Stimulated activated CD4-positive, alpha-beta T cell treated with anti-CD3 and anti-CD28 coated beads, Interleukin-1b, Interleukin-23, amount 100 ng/mL, for 1 hour (primary cell): ENCODE measurements at regions not wholly inside any gene's neighbourhood (a gene's known extent, or its start where the extent isn't known, plus 50 kb on each side); places are given as distances from the start of the nearest gene placed in this dataset.
"Not testable (repeated sequence)": the region's sequence is repeated elsewhere in the genome, so short reads cannot be mapped to it uniquely, and the experiment has no call there.

Experiments
- DNase-seq, 2 donors: peaks; one replicate each; pipeline ENCODE4 v3.0.0-alpha.2; 2020; ENCODE audit warnings: low read depth in 2 of 2

DNA sequence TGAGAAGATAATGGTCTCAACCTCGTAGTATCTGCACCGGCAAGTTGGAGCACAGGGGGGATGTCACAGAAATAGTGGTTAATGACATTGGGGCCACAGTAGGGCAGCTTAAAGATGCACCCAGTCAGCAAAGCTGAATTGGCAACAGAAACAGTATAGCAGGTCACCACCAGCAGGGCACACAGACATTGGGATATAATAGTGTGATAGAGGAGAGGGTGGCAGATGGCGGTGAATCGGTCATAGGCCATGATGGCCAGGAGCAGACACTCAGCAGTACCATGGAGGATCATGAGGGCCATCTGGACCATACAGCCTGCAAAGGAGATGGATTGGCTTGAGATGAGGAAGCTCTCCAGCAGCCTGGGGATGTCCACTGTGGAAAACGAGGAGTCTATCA, 106.0 kb upstream of the OR9Q1 start:
- DNase-seq, result no peak

DNA sequence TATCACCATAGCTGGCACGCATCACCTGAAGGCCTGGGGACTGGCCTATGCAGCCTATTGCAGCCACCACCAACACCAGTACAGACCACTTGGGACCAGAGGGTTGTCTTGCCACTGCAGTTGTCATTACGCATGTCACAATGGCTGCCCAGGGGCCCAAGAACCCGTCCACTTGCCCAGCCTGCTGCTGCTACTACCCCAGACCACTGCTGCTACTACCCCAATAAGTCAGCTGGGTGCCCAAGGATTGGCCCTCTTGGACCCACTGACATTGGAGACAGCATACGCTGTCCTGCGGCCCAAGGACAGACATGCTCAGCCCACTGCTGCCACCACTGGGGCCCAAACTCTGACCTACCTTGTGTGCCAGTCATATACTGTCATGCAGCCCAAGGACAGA, 102.7 kb upstream of the OR9Q1 start:
- no peak for DNase-seq

DNA sequence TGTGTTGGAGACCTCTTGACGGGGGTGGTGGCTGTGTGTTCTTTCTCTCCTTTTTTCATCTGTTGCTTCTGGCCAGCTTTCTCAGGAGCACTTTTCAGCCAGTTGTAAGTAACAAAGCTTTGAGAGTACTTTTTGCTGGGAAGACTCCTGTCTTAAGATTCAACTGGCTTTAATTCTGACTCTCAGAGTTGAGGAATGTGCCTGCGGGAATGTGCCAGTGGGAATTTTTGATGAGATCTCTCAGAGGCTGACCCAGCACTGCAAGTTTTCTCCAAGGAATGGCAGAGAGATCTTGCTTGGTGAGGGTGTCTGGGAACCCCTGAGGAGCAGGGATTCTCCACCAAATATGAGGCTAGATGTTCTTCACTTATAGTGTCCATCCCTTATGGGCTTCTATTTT, 91.6 kb upstream of the OR9Q1 start:
- no peak for DNase-seq

DNA sequence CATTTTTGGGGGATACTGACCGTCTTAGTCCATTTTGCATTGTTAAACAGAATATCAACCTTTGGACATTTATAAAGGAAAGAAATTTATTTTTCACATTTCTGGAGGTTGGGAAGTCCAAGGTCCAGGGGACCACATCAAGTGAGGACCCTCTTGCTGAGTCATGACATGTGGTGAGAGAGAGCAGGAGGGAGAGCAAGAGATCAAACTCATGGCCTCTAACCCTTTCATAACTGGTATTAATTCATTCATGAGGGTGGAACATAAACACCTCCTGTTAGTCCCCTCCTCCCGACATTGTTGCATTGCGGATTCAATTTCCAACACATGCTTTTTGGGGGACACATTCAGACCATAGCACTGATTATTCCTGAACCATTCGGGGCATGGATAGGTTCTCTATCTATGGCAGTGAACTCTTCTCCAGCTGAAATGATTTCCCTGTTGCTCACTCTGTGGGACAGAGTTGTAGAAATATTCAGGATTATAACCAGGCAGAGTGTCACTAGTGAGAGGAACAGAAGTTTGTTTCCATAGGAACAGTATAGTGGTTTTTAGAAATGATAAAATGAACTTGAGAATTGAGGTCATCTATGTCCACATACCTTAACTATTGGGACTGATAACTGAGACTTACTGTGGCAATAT, 88.2 kb upstream of the OR9Q1 start:
- no peak for DNase-seq

DNA sequence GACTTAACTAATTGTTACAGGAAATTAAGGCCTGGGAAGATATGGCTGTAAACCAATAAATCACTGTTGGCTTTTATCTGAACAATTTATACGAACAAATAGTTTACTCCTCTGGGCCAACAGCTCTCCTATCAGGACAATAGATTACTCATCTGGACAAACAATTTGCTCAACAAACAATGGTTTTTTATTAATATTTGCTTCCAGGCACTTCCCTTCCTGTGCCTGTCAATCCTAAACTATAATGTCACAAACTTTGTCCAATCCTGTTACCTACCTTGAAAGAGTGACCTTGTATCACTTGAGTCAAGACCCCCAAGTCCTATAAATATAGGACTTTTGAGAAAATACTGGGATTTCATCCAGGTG, 87.6 kb upstream of the OR9Q1 start:
- DNase-seq, result no peak

DNA sequence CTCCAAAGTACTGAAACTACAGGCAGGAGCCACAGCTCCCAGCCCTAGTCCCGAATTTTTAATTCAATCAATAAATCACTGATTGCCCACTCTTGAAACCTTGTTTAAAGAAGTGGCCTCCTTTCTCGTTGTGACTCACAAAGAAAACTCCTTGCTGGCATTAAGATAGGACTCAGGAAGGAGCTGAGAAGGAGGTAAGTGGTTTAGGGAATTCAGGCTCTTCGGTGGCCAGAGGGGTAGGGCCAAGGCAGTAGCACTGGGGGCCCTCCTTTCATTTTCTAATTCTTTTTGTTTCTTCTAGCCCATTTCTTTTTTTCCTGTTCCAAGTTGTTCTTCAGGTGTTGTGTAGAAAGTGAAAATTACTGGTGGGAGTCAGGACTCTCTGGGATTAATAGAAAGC, 86.2 kb upstream of the OR9Q1 start:
- no peak for DNase-seq

DNA sequence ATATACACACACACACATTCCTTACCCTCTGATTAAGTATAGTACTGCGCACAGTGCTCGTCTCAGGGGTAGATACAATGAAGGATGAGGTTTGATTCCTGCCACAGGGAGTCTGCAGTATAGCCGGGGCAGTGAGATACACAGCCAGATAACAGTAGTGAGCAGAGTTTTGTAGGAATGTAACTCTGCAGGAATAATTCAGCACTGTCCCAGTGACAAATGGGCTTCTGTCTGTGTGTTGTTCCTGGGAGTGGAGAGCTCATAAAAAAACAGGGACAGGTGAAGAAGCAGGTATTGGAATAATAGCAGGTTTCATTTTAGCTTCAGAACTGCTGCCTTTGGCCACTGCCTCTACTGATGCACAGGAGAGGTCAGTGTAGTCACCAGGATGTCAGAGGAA, 85.3 kb upstream of the OR9Q1 start:
- no peak for DNase-seq

DNA sequence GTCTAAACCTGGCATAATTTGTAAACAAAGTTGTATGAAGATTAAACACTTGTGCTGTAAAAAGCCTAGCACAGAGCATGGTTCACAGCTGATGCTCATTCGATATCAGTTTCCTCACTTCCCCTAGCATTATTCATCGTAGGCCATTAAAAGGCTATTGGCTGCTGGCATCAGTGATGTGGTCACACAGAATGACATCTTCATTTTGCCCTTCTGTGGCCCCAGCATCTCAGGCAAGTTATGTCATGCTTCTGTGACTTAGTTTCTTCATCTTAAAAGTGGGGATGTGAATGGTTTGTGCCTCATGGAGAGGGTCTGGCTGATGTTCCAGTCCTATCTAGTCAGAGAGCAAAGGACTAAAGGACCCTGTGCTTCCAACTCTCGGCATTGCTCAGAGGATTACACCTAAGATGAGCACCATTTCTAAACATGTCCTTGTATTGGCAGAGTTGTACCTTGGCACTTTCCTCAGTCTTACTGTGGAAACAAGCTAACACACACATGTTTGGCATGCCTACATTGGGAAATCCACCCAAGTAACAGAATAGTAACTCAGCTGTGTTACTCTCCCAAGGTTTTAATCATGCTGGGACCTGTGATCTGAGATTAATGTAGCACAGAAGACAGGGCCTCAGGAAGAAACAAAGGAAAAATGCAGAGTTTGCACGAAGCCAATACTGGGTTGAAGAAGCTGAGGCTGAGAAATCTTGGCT, 83.5 kb upstream of the OR9Q1 start:
- no peak for DNase-seq

DNA sequence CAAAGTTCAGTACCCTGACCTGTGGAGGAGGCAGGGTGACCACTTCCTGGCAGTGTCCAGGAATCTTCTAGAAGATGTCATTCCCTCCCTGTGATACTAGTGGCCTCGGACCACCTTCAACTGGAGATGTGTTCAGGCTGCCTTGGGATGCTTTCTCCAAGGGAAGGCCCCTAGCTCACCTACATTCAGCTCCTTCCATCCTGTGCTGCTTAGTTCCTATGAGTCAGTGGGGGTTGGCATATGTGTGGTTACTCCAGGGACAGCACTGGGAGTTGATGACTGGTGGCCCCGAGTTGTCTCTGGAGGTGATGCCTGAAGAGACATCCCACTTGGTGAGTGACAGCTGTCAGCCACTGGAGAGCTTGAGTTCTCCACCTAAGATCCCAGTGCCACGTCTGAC, 81.8 kb upstream of the OR9Q1 start:
- DNase-seq, result no peak

DNA sequence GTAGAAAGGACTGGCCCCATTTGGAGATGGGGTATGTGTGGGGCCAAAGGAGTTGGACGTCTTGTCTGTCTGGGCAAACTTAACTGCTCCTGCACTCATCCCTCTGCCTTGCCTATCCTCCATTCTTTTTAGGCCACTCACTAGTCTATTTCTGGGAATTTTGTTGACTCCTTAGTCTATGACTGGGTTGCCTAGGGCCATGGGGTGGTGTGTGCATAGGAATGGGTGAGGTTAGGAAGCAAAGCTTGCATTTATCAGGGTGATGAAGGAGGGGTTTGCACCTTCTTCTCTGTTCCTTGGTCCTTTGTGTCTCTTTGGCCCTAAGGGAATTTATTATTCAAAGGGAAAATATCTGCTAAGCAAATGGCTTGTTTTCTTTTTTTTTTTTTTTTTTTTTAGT, 80.9 kb upstream of the OR9Q1 start:
- DNase-seq, result no peak

DNA sequence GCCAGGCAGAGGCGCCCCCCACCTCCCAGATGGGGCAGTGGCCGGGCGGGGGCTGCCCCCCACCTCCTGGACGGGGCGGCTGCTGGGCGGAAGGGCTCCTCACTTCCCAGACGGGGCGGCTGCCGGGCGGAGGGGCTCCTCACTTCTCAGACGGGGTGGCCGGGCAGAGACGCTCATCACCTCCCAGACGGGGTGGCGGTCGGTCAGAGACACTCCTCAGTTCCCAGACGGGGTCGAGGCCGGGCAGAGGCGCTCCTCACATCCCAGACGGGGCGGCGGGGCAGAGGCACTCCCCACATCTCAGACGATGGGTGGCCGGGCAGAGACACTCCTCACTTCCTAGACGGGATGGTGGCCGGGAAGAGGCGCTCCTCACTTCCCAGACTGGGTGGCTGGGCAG, 79.9 kb upstream of the OR9Q1 start:
- not testable (repeated sequence) for DNase-seq

DNA sequence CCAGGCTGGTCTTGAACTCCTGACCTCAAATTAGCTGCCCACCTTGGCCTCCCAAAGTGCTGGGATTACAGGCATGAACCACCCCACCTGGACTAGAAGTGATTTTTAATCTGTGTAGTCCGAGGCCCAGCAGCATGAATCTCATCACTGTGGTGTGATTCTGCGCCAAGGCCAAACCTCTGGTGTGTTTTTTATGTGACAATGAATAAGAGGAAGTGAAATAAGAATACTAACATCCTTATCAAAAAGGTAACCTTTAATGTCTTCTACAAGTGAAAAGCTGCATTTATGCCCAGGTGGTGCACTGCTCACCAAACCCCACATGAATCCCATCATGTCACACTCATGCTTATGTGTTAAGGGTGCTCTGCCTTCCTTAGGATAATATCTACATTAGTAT, 77.1 kb upstream of the OR9Q1 start:
- no peak for DNase-seq

DNA sequence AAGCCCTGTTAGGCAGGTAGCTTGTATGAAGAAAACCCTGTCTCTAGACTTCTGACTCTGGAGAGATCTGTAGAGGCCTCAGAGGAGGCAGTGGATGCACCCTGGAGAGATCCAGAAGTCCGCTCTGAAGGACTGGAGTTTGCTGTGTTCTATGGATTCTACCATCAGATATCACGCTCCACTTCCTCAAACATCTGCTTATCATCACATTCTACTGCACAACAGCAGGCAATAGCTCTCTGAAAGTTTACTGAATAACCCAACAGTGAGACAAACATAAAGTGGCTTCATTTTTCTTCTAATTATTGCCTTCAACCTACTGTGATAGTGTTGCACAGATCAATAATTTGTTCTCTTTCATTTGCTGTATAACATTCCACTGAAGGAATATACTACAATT, 59.0 kb upstream of the OR9Q1 start:
- no peak for DNase-seq

DNA sequence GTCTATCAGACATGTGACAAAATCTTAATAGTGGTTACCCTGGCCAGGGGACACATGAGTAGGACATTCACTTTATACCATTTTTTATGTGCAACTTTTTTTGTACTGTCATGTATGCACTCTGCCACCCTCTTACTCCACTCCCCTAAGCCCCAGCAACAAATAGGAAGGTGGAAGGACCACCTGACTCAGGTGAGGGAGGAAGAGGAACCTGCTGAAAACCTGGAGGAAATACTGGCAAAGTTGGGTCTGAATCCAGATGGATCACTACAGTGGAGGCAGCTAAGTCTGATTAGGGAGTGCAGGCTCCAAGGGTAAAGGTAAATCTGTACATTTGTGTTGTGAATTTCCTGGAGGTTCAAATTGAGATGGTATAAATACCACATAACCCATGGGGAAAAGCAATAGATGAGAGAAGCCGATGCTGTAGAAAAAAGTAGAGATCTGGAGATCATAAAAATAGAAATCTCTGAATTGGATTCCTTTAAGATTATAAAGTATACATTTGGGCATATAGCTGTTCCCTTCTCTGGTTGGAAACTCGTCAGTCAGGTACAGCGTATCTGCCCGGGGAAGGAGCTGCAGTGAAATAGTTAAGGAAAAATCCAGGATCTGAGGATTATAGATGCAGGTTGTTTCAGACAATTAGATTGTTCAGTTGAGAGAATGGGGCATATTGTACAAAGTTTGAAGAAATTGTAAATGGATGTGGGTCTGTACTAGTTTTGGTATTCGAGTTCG, 52.2 kb upstream of the OR9Q1 start:
- no peak for DNase-seq

DNA sequence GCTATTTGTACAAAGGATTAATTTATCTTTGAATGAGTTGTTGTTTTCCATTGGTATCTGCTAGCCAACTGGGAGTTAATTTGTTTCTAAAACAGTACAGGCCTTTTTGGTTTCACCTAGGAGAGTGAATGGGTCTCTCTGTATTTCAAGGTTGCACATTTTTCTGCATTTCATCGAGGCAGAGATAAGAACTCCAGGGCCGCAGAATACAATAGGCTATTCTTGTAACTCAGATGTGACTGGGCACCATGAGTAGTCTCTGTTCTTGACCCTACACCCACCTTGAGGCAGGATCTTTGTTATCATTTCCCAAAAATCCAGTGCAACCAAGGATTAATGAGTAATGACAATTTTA, 51.7 kb upstream of the OR9Q1 start:
- DNase-seq, result no peak
